ENCODE measurements at regions not wholly inside any gene's neighbourhood (a gene's known extent, or its start where the extent isn't known, plus 50 kb on each side); places are given as distances from the start of the nearest gene placed in this dataset.

DNA sequence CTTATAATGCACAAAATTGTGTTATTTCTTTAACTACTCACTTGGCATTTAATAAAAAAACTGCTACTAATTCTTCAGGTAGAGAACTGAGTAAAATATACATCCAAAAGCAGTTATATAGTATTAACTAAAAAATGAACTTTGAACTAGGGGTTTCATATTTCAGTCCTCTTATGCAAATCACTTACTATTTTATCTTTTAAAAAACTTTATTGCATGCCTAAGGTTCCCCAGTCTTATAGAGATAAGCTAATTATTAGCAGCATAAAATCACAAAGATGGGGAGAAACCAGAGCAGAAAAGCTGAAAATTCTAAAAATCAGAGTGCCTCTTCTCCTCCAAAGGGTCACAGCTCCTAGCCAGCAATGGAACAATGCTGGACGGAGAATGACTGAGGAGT is 228.0 kb downstream of the CALCRL start:
- Histone ChIP-seq H3K4me2 (ENCODE audit: insufficient read depth, insufficient read length, low read length) (no peak overlapping the region), H3K23me2 (ENCODE audit: insufficient read length, low read depth, low read length, poor library complexity, severe bottlenecking) (no peaks in the 10 kb centered on the region), H3K4me1 (ENCODE audit: insufficient read depth, low read length) (no peaks in the 10 kb centered on the region), H3K79me2 (ENCODE audit: insufficient read depth, low read length) (no peaks in the 10 kb centered on the region), H4K5ac (ENCODE audit: insufficient read length, low read depth, low read length) (no peak overlapping the region), H3K27ac (ENCODE audit: insufficient read length, low read depth, low read length) (no peak overlapping the region), H3K4ac (ENCODE audit: low read depth, low read length) (no peak overlapping the region), H2AFZ (ENCODE audit: low read length) (no peak overlapping the region), H3K9me3 (ENCODE audit: control insufficient read depth, low read depth, low read length) (peaks cover 16% of the 10 kb centered on the region), H2BK20ac (ENCODE audit: low read depth, low read length, poor library complexity, severe bottlenecking) (no peak overlapping the region), H2BK120ac (ENCODE audit: low read depth, low read length, poor library complexity, severe bottlenecking) (no peak overlapping the region), H2AK5ac (ENCODE audit: insufficient read length, low read length) (no peak overlapping the region), H2BK15ac (ENCODE audit: low read depth, low read length) (no peak overlapping the region), H3K56ac (ENCODE audit: insufficient read length, low read depth, low read length) (no peak overlapping the region), H3K14ac (ENCODE audit: insufficient read depth, low read length) (no peak overlapping the region), H4K91ac (ENCODE audit: insufficient read length, low read depth, low read length) (no peak overlapping the region), H3T11ph (ENCODE audit: low read length) (no peak overlapping the region), H4K20me1 (ENCODE audit: control insufficient read depth, insufficient read depth, insufficient read length) (no peaks in the 10 kb centered on the region), H3K79me1 (ENCODE audit: insufficient read depth, low read depth, low read length, poor library complexity, severe bottlenecking) (no peaks in the 10 kb centered on the region), H2BK12ac (ENCODE audit: insufficient read length, low read depth, low read length) (no peak overlapping the region), H3K27me3 (ENCODE audit: insufficient read depth, low read length) (no peaks in the 10 kb centered on the region), H2BK5ac (ENCODE audit: insufficient read length, low read length) (no peak overlapping the region), H4K8ac (replicated peaks; ENCODE audit: insufficient read length, low read depth, low read length) (no peak overlapping the region), H3K9ac (ENCODE audit: extremely low read depth, insufficient read length, low read length) (no peak overlapping the region), H3K23ac (ENCODE audit: insufficient read length, low read depth, low read length) (no peak overlapping the region), H3K18ac (ENCODE audit: insufficient read length, low read depth, low read length) (no peak overlapping the region)
- Mint-ChIP-seq H3K27me3 (ENCODE audit: low read depth) (no peaks in the 10 kb centered on the region), H3K4me1 (peaks cover 22 to 27% of the 10 kb centered on the region in 2 experiments), H3K4me3 (no peak overlapping the region), H3K27ac (no peak overlapping the region), H3K36me3 (ENCODE audit: insufficient read depth in 1 of 3, low read depth in 3 of 3) (peaks cover 18 to 59% (median 26%) of the 10 kb centered on the region in 3 experiments), H3K9me3 (peaks cover 35 to 40% of the 10 kb centered on the region in 2 experiments)
- DNase-seq = no peak
- no peak for TF ChIP-seq CTCF (conservative IDR thresholded peaks at IDR 0.05)
- WGBS (ENCODE audit: extremely low coverage, insufficient read length, low lambda C conversion rate) = no CpG with 5 or more reads among the region's 1 CpG
